ENCODE measurements at regions not wholly inside any gene's neighbourhood (a gene's known extent, or its start where the extent isn't known, plus 50 kb on each side); places are given as distances from the start of the nearest gene placed in this dataset.

GRCh38 chr5:118208031-118208453 is 780.3 kb downstream of the DTWD2 start:
- no peak for TF ChIP-seq CTCF (conservative IDR thresholded peaks at IDR 0.05; ENCODE audit: low read depth in 2 of 2)
- TF ChIP-seq POLR2AphosphoS5 (IDR thresholded peaks at IDR 0.05; ENCODE audit: low read depth), result no peak
- TF ChIP-seq EZH2phosphoT487 (IDR thresholded peaks at IDR 0.05; ENCODE audit: unreplicated experiment), result no peak
- TF ChIP-seq ZNF462 (CRISPR knock-in tag; IDR thresholded peaks at IDR 0.05), result no peak
- TF ChIP-seq ETS1 (IDR thresholded peaks at IDR 0.05), result no peak
- TF ChIP-seq EZH2 (IDR thresholded peaks at IDR 0.05; ENCODE audit: low read depth, unreplicated experiment), result no peak
- TF ChIP-seq ZNF114 (CRISPR knock-in tag; IDR thresholded peaks at IDR 0.05), result no peak
- TF ChIP-seq JUNB (IDR thresholded peaks at IDR 0.05; ENCODE audit: unreplicated experiment), result no peak
- TF ChIP-seq CREB1 (CRISPR knock-in tag; IDR thresholded peaks at IDR 0.05; ENCODE audit: low read depth), result no peak

Measured in GM23338 (cell line).